ENCODE measurements at regions not wholly inside any gene's neighbourhood (a gene's known extent, or its start where the extent isn't known, plus 50 kb on each side); places are given as distances from the start of the nearest gene placed in this dataset.

DNA sequence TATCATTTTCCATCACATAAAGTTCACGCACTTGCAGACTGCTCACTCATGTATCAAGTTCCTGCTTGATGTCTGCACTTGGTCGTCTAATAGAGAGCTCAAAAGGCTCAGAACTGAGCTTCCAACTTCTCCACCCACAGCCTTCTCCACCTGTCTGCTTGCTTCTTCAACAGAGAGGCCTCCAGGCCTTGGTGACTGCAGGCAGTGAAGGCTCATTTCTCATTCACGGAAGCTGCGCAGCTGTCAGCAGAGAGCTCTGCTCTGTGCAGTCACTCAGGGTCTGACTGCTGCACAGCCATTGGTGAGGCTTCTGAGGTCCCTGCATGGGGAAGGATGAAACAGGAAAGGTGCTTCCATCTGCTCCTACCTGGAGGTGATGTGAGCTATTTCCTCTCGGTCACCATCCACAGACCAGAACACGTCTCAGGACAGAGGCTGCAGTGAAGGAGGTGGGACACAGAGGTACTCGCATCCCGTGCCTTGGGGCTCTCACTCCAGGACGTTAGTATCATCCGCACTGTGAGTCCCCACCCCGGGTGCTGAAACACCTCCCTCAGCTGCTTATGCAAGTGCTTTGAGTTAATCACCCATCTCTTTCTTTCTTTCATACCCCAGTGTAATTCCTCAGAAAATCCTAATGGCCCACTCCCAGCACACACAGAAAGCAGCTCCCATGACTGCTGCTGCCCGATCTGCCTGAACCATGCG lies 126.2 kb downstream of the TMEM18 start:
- DNase-seq = no peak

- no peak for DNase-seq
Measured at GRCh38 chr2:545711-546650, 131.2 kb downstream of the TMEM18 start.

DNA sequence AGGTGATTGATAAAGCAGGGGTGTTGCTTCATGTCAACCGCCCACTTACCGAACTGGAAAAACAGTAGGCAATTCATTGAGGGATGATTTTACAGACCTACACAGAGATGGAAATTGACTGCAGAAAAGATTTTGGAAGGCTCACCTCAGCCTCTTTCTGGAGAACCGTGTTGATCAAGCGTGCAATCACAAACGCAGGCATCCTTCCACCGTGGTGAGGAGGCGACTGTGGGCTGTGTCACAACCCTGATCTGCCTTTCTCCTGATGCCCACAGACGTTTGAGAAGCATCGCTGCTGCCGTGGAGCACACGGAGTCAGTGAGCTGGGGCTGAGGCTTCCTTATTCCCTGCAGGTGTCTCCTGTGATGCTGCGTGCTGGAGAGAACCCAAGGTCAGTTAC lies 132.0 kb downstream of the TMEM18 start:
- no peak for DNase-seq

DNA sequence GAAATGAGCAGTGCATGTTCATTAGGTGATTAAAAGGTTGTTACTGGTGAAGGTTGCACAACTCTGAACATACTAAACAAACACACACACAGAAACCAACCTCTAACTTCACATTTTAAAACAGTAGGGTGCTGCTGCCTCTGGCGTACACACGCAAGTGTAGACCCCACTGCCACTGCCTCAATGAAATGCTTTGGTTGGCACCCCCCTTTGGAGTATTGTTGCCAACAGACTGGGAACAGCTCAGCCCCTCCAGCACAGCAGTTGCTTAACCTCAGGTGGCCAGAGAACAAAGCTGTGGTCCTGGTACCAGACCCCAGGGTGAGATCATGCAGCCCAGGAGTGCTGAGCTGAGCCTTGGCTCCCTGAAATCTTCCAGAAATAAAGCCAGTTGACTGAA lies 138.6 kb downstream of the TMEM18 start:
- DNase-seq = no peak

DNA sequence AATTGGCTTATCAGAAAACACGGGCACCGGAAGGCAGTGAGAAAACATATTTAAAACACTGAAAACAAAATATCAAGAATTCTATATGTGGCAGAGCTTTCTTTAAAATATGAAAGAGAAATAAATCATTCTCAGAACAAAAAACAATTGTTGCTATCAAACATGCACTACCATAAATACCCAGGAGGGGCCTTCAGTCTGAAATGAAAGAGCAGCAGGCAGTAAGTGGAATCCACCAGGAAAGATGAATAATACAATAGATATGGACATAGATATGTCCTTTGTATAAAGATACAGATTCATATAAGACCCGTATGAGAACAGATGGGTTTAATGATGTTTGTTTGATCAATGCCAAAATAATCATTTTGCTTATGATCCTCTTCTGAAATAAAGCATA lies 142.0 kb downstream of the TMEM18 start:
- DNase-seq = no peak

DNA sequence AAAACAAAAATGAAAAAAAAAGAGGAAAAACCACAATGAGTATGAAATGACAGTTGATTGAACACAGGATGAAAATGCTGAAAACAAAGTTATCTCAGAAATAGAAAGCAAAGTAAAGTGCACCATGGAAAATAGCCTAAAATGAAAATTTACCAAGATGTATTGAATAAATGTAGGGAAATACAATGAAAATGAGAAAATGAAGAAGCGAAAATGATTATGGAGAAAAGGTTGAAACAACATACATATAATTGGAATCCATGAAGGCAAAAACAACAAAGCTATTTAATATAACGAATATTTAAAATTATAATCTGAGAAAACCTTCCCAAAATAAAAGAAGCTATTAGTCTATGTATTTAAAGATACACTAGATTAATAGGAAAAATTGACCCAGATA lies 147.4 kb downstream of the TMEM18 start:
- DNase-seq = no peak

DNA sequence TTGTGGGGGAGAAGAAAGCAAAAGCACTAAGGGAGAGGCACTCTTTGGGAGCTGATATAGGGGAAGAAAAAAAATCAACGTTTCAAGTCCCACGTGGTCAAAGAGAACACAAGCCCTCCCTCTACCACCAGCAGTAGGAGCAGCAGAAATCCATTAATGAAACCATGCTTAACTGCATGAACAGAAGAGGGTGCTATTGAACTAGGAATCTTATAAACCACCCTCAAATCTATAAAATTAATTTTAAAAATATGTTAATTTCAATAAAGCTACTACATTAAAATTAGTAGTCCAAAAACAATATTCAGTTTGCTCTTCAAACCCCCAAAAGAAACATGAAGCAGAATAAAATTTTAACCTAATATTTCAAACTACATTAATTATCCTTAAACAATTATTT lies 147.8 kb downstream of the TMEM18 start:
- no peak for DNase-seq

GRCh38 chr2:527581-527980 lies 149.6 kb downstream of the TMEM18 start:
- DNase-seq = no peak

DNA sequence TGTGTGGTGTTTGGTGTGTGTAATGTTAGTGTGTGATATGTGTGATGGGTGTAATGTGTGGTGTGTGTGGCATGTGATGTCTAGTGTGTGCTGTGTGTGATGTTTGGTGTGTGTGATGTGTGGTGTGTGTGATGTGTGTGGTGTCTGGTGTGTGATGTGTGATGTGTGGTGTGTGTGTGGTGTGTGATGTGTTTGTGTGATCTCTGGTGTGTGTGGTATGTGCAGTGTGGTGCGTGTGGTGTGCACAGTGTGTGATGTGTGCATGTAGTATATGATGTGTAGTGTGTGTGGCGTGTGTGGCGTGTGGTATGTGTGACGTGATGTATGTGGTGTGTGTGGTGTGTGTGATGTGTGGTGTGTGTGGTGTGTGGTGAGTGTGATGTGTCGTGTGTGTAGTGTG lies 150.3 kb downstream of the TMEM18 start:
- DNase-seq = no peak

DNA sequence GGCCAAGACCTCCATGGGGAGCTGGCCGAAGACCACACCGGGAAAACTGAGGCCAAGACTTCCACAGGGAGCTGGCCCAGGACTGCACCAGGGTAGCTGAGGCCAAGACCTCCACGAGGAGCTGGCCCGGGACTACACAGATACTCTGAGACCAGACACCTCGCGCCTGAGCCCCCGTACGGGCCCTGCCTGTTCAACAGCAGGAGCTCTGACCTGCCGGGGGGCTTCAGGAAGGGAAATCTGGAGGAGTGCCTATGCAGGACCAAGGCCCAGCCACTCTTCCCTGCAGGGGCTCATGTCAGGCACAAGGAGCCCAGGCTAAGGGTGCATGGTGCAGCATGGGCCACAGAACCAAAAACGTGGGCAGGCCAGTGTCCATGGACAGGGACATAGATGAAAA lies 151.6 kb downstream of the TMEM18 start:
- DNase-seq = no peak

GRCh38 chr2:525021-525420 lies 152.2 kb downstream of the TMEM18 start:
- DNase-seq = no peak

- DNase-seq = no peak
Measured at GRCh38 chr2:524442-524841, 152.8 kb downstream of the TMEM18 start.

- DNase-seq = no peak
Measured at GRCh38 chr2:523698-524270, 153.4 kb downstream of the TMEM18 start.

- DNase-seq = no peak
Measured at GRCh38 chr2:522776-523175, 154.4 kb downstream of the TMEM18 start.

DNA sequence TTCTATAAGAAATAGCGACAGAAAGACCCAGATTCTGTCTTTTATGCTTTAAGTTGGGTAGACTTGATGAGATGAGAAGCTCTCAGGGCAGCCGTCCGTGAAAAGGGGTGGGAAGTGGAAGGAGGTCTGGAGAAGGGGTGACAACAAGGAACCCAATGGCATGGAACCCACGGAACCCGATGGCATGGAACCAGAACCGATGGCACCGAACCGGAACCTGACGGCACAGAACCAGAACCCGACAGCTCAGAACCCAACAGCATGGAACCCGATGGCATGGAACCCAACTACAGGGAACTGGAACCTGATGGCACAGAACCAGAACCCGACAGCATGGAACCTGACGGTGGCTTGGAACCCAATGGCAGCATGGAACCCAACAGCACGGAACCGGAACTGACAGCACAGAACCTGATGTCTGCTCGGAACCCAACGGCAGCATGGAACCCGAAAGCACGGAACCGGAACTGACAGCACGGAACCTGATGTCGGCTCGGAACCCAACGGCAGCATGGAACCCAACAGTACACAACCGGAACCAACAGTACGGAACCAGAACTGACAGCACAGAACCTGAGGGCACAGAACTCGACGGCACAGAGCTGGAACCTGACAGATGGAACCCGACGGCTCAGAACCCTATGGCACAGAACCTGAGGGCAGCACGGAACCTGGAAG lies 155.2 kb downstream of the TMEM18 start:
- no peak for DNase-seq

DNA sequence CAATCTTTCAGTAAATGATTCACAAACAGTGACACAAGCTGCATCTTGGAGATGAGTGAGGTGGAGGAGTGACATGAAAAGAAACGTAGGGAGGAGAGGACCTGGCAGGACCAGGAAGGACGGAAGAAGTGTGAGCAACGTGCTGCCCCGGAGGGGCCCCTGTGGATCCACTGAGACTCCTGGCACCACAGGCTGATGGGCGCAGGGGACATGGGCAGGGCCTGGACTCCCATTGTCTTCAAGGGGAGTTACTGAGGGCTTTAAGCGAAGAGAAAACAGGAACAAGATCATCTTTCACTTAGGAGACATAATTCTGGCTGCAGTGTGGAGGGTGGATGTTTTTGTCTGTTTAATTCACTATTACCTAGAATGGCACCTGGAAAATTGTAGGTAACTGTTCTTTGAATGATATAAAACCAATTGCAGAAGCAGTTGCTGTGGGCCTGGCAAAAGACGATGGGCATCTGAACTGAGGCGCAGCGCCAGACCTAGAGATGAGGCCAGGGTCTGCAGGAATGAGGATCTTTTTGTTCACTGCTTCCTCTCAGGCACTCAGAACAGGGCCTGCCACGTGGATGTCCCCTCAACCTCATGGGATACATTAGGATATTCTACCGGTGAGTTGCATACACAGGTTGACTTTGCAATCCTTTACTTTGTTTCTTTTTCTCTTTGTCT lies 156.4 kb downstream of the TMEM18 start:
- no peak for DNase-seq

- no peak for DNase-seq
Measured at GRCh38 chr2:516944-517343, 160.3 kb downstream of the TMEM18 start.

DNA sequence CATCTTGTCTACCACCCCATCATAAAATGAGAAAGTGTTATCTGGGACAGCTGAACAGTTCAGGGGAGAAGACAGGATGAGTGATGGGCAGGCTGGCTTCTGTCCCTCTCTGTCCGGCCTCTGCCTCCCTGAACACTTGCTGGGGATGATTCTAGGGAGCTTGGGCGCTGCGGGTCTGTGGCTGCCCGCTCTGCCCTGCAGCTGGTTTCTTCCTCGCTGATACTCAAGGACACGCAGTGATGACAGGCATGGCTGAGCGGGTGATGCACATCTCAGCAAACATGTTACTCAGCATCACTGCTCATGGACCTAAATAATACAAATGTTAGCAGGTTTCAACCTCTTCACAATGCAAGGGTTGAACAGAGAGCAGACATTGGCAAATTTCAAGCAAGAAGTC lies 161.1 kb downstream of the TMEM18 start:
- DNase-seq = no peak

DNA sequence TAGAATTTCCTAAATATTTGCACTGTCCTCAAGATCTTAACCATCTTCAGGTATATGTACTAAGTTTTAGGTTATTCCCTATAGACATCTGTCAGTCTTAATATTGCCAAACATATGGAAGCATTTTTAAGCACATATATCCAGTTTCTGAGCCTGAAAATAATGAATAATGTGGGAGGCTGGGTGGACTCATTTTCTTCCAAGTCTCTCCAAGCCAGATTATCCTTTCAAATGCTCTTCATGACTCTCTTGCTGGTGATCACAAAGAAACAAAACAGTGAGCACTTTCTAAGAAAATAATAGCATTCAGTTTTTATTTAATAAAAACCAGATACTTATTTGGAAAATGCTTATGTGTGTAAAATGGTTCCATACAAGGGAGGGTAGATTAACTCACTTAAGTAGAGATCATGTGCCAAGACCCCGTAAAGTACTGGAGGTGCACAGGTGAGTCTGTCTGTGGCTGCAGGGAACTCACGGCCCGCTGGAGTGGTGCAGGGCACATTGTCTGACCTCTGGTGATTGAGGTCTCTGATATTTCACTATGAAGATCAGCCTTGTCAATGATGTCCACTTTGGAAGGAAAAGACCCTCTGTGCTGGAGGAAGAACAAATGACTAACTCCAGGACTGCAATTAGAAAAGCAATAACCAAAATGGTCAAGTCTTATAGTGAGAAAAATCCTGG lies 161.6 kb downstream of the TMEM18 start:
- DNase-seq = no peak

DNA sequence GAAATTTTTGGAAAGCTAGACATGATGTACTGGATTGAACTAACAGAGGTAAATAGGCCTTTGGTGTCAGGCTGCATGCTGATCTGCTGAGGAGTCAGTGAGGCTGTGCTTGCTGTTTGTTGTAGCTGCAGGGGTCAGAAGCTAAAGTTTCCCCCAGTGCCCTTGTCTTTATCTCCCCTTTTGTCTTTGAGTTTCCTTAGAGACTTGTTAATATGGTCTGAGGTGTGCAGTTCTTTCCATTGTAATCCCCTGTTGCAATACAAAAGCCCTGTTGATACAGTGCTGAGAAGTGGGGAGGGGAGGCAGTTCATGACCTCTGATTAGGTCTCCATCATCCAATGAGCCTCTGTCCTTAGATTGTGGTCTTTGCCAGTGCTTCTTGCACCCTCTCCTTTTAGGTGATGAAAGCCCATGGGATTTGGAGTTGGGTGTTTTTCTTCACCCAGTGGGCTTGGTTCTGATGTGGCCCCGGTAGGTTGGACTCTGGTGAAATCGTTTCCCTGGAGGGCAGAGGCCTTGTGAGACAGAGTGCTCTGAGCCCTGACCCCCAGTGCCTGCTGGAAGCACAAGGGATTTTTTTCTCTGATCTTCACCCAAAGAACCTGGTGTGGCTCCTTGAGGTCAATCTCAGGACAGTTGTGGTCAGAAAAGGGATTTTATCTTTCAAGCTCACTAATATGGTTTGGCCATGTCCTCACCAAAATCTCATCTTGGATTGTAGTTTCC lies 163.1 kb downstream of the TMEM18 start:
- no peak for DNase-seq

- DNase-seq = no peak
Measured at GRCh38 chr2:510839-511238, 166.4 kb downstream of the TMEM18 start.

All from activated CD4-positive, alpha-beta T cell treated with anti-CD3 and anti-CD28 coated beads for 4 hours (primary cell).